ENCODE measurements at regions not wholly inside any gene's neighbourhood (a gene's known extent, or its start where the extent isn't known, plus 50 kb on each side); places are given as distances from the start of the nearest gene placed in this dataset.
"Not testable (repeated sequence)": the region's sequence is repeated elsewhere in the genome, so short reads cannot be mapped to it uniquely, and the experiment has no call there.

- no peak for DNase-seq (ENCODE audit: low read depth)
Measured at GRCh38 chr3:101913168-101913567, 63.9 kb downstream of the NFKBIZ start.

DNA sequence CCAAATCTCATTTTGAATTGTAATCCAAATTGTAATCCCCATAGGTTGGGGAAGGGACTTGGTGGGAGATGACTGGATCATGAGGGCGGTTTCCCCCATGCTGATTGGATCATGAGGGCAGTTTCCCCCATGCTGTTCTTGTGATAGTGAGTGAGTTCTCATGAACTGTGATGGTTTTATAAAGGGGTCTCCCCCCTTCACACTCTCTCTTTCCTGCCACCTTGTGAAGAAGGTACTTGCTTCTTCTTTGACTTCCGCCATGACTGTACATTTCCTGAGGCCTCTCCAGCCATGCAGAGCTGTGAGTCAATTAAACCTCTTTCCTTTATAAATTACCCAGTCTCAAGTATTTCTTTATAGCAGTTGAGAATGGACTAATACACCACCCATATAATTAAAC is 68.4 kb downstream of the NFKBIZ start:
- DNase-seq (ENCODE audit: low read depth): not testable (repeated sequence)

DNA sequence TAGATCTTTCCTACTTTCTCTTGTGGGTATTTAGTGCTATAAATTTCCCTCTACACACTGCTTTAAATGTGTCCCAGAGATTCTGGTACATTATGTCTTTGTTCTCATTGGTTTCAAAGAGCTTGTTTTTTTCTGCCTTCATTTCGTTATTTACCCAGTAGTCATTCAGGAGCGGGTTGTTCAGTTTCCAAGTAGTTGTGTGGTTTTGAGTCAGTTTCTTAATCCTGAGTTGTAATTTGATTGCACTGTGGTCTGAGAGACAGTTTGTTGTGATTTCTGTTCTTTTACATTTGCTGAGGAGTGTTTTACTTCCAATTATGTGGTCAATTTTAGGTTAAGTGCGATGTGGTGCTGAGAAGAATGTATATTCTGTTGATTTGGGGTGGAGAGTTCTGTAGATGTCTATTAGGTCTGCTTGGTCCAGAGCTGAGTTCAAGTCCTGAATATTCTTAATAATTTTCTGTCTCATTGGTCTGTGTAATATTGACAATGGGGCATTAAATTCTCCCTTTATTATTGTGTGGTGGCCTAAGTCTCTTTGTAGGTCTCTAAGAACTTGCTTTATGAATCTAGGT is 72.9 kb downstream of the NFKBIZ start:
- DNase-seq (ENCODE audit: low read depth): not testable (repeated sequence)

GRCh38 chr3:101924621-101925020 is 75.3 kb downstream of the NFKBIZ start:
- DNase-seq (ENCODE audit: low read depth): not testable (repeated sequence)

DNA sequence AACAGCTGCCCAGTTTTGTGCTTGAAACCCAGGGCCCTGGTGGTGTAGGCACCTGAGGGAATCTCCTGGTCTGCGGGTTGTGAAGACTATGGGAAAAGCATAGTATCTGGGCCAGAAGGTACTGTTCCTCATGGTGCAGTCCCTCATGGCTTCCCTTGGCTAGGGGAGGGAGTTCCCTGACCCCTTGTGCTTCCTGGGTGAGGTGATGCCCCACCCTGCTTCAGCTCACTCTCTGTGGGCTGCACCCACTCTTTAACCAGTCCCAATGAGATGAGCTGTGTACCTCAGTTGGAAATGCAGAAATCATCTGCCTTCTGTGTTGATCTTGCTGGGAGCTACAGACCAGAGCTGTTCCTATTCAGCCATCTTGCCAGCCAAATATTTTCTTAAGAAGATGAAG is 75.8 kb downstream of the NFKBIZ start:
- not testable (repeated sequence) for DNase-seq (ENCODE audit: low read depth)

DNA sequence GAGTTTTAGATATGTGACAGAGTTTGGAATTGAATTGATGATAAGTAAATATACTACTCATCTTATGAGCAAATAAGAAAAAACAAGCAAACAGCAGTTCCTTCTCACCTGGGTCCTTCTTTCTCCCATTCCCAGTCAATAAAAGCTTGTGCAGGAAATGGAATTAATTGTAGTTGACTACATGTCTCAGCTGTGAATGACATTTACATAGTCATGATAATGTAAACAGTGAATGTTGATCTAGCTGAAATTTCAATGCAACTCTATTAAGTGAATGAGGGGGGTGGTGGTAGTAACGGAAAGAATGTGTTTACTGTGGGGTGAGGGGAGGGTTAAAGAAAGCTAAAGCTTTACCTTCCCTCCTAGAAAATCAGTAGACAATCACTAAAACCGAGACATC is 76.2 kb downstream of the NFKBIZ start:
- DNase-seq (ENCODE audit: low read depth): no peak

DNA sequence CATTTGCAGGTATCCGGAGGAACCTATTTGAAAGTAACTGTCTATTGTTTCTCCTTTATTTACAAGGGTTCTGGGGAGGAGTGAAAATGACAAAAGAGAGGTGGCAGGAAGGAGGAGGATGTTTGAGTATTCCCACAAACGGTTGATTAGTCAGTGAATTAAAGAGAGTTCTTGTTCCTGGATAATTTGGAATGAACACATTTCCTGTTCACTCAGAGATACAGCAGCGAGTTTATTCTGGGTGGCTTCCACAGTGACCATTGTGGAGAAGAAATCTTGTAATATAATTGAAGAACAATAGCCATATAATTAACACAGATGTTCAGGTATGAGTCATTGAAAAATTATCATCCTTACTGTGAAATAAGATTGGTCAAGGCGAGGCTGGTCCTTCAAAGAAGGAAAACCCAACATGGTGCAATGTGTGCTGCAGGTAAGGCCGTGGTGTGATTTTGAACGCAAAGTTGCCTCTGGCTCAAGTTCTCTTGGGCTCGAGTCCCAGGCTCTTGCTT is 77.3 kb downstream of the NFKBIZ start:
- no peak for DNase-seq (ENCODE audit: low read depth)

DNA sequence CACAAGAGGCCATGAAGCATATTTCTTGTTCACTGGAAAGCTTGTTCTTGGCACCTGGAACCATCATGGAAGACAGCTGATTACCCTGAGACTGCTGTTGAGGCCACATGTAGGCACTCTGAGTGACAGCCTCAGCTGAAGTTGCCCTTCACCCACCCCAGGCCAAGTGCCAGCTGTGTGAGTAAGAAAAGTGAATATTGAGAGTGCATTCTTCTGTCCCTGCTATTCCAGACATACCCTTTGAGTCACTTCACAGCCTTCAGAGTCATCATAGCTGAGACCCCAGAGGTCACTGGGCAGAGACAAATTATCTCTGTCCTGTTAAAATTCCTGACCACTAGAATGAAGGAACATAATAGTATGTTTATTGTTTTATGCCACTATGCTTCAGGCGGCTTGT is 79.6 kb downstream of the NFKBIZ start:
- no peak for DNase-seq (ENCODE audit: low read depth)

DNA sequence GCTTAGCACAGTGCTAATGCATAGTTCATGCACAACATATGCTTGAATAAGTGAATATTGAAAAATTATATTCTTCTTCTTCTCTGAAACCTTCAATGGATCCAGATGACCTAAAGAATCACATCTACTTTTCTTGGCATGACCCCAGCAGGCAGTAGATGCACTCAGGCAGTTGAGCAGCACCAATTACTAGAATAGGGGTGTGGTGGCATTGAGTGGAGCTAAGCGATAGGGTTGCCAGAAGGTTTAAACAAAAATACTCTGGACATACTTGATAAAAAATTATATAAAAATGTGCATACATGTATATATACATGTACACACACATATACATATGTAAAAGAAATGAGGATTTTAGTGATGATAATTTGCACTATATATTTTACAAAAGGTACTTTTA is 81.8 kb downstream of the NFKBIZ start:
- DNase-seq (ENCODE audit: low read depth): no peak

- DNase-seq (ENCODE audit: low read depth): no peak
Measured at GRCh38 chr3:101932326-101933068, 83.2 kb downstream of the NFKBIZ start.

DNA sequence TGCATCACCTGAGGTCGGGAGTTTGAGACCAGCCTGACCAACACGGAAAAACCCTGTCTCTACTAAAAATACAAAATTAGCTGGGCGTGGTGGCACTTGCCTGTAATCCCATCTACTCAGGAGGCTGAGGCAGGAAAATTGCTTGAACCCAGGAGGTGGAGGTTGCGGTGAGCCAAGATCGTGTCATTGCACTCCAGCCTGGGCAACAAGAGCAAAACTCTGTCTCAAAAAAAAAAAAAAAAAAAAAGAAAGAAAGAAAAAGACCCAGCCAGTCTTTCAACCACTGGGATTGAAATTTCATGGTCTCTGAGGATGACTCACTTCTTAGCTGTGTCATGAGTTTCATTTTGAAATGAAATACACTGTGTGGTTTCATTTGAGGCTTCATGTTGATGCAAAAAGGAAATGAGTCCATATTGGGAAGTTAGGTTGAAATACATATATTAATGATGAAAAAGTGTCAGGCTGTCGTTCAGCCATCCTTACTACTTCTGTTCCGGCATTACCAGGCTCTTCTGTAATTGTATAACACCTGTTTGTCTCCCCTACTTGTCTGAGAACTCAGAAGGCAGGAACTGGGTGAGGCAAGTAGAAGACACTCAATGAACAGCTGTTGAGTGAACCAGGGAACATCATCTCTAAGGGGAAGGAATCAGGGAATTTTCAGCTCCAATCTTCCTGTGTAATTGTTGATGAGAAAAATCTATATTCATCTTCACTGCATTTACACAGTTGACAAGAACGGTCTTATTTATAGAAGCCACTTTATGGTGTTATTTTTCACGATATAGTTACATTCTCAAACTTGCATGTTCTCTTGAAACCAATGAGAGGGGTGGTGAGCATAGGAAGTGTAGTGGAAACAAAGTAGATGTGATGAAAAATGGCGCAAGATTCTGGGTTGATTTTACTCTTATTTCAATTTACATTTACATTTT is 87.4 kb downstream of the NFKBIZ start:
- no peak for DNase-seq (ENCODE audit: low read depth)

- DNase-seq (ENCODE audit: low read depth): no peak
Measured at GRCh38 chr3:101938262-101938847, 89.0 kb downstream of the NFKBIZ start.

DNA sequence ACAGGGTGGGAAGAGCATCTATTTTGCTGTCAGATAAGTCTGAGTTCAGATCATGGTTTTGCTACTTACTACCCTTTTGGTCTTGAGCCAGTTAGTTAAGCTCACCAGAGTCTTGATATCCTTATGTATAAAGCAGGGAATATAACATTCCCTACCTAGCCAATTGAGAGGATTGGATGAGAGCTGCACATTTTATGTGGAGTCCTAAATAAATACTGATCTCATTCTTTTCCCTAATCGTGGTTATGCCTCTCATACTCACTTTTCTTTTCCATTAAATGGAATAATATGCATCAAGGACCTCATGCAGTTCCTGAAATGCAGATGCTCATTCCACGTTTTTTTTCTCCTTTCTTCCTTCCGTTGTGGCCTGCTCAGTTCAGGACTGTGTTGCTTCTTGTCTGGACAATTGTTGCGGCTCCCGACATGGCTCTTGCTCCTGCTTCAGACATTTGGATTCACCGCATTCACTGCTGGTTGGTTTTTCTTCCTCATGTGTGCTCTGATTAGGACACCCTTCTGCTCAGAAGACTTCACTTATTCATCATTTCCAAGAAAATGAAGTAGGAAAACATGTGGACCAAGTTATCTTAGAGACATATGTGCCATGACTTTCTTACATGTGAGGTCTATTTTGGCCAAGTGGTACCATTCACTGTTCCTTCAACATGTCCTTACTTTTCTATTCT is 90.2 kb downstream of the NFKBIZ start:
- DNase-seq (ENCODE audit: low read depth): no peak

DNA sequence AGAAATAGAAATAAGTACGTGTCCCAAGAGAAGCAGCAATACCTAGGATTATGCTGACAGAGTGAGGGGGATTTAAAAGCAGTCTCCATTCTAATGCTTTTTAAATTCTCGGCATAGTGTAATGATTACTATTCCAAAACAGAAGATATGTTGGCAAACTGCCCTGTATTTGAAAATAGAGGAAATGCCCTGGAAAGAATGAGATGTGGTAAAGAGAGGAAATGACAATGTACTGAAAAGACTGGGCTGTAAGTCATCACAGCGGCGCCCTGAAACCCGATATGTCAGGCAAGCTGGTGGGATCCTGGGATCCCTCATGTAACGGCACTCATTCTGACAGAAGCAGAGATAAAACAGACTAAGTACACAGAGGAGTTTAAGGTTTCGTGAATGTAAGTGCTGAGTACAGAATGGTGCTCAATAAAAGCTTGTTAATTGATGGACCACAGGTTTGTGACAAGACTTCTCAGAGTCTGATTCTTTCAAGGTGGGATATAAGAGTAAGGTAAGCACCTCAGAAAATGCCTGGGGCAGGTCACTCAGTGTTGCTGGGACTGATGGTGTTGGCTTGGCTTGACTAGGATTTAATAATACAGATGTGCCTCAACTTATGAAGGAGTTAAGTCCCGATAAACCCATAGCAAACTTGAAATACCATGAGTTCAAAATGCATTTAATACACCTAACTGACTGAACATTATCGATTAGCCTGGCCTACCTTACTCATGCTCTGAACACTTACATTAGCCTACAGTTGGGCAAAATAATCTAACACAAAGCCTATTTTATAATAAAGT is 91.4 kb downstream of the NFKBIZ start:
- no peak for DNase-seq (ENCODE audit: low read depth)

- DNase-seq (ENCODE audit: low read depth): no peak
Measured at GRCh38 chr3:101941318-101942040, 92.2 kb downstream of the NFKBIZ start.

GRCh38 chr3:101942356-101942755 is 93.0 kb downstream of the NFKBIZ start:
- DNase-seq (ENCODE audit: low read depth): no peak

- no peak for DNase-seq (ENCODE audit: low read depth)
Measured at GRCh38 chr3:101943029-101943428, 93.7 kb downstream of the NFKBIZ start.

- no peak for DNase-seq (ENCODE audit: low read depth)
Measured at GRCh38 chr3:101944308-101944707, 95.0 kb downstream of the NFKBIZ start.

DNA sequence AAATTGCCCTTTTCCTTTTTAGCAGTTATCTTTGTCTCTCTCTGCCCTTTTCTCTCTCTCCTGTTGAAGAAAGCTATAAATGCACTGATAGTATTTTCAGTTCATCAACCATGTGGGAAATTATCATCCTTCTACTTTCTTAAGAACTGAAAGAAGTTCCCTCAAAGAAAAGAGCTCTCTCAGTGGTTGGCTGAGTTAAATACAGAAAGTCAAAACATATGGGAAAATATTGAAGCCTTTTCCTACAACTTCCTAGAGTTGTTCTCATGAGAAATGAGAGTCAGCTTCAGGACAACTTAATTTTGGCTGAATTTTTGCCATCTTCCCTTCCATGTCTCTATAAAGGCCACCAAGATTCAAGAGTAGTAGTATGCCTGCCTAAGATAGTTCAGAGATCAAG is 96.7 kb downstream of the NFKBIZ start:
- DNase-seq (ENCODE audit: low read depth): no peak

DNA sequence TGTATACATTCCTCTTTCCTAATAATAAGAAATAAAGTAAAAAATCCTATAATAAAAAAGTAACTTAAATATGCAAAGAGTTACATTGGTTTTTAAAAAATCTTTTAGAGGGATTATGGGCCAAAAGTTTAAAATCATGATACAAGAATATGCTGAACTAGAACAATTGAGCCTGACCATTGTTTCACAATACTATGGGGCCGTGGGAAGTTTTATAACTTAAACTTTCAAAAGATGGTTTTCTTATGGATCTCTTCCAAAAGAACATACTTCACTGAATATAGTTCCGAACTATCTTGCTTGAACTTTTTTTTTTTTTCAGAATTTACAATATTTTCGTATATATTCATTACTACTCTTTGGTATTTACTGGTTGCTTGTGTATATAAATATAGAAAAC is 97.6 kb downstream of the NFKBIZ start:
- no peak for DNase-seq (ENCODE audit: low read depth)

All from forelimb muscle (tissue), 1 donor.